Renal cortical epithelial cell (primary cell): ENCODE measurements at regions not wholly inside any gene's neighbourhood (a gene's known extent, or its start where the extent isn't known, plus 50 kb on each side); places are given as distances from the start of the nearest gene placed in this dataset.
"Not testable (repeated sequence)": the region's sequence is repeated elsewhere in the genome, so short reads cannot be mapped to it uniquely, and the experiment has no call there.

Experiments
- DNase-seq: peaks from one replicate; pipeline ENCODE4 v3.0.0-alpha.2; 2011; ENCODE audit warnings: low read depth

GRCh38 chr6:28838634-28839442 lies 84.9 kb downstream of the TRIM27 start:
- peak; percentile 63 for DNase-seq

GRCh38 chr6:28839443-28840120 lies 84.2 kb downstream of the TRIM27 start:
- DNase-seq: no peak

- no peak for DNase-seq
Measured at GRCh38 chr6:28841290-28841689, 82.5 kb downstream of the TRIM27 start.

GRCh38 chr6:28848756-28849155 lies 75.0 kb downstream of the TRIM27 start:
- DNase-seq: not testable (repeated sequence)
